ENCODE measurements at regions not wholly inside any gene's neighbourhood (a gene's known extent, or its start where the extent isn't known, plus 50 kb on each side); places are given as distances from the start of the nearest gene placed in this dataset.

GRCh38 chr10:59967079-59967478 lies 60.7 kb upstream of the CCDC6 start:
- H3K4me1 ChIP-seq: peaks cover 0 to 13% (median 0%) of the 10 kb centered on the region in 12 donors
- H3K27me3 ChIP-seq: no peaks in the 10 kb centered on the region
- H3K36me3 ChIP-seq: no peaks in the 10 kb centered on the region
- H3K4me3 ChIP-seq: no peak overlapping the region
- no peaks in the 10 kb centered on the region for H3K9me3 ChIP-seq
- no peak overlapping the region for H3K27ac ChIP-seq
- TF ChIP-seq POLR2A (IDR thresholded peaks at IDR 0.05) (no peak), CTCF (IDR thresholded peaks at IDR 0.05) (no peak)
- intact Hi-C loops (cut with DNase I): loop anchor here in 1 of 10 donors (10.0 kb wide), 1 partner anchor 58 kb away; no protein-coding TSS in a partner anchor
- no peak for ATAC-seq
- WGBS, 4 donors: 64 to 100% (median 78%) methylated on average over 1 to 2 of the region's 2 CpGs
- no peak for DNase-seq

- intact Hi-C loops (cut with DNase I): loop anchor here in 1 of 10 donors (10.0 kb wide), 1 partner anchor 59 kb away; no protein-coding TSS in a partner anchor
- H3K36me3 ChIP-seq: no peaks in the 10 kb centered on the region
- WGBS, 4 donors: 73 to 80% (median 75%) methylated on average over 6 of the region's 6 CpGs
- H3K27ac ChIP-seq: no peak overlapping the region
- no peaks in the 10 kb centered on the region for H3K27me3 ChIP-seq
- DNase-seq: no peak
- no peak for TF ChIP-seq POLR2A (IDR thresholded peaks at IDR 0.05)
- no peak for TF ChIP-seq CTCF (IDR thresholded peaks at IDR 0.05)
- peaks cover 0 to 8% (median 0%) of the 10 kb centered on the region in 12 donors for H3K4me1 ChIP-seq
- ATAC-seq: no peak
- no peak overlapping the region for H3K4me3 ChIP-seq
- H3K9me3 ChIP-seq: no peaks in the 10 kb centered on the region
These were observed 59.7 kb upstream of the CCDC6 start for GRCh38 chr10:59965899-59966650.

- DNase-seq (no peak), ATAC-seq (no peak)
- WGBS, 4 donors: 80 to 85% (median 83%) methylated on average over 4 of the region's 4 CpGs
- no peaks in the 10 kb centered on the region for H3K9me3 ChIP-seq
- no peaks in the 10 kb centered on the region for H3K27me3 ChIP-seq
- no peak overlapping the region for H3K4me3 ChIP-seq
- H3K36me3 ChIP-seq: no peaks in the 10 kb centered on the region
- TF ChIP-seq CTCF (IDR thresholded peaks at IDR 0.05) (no peak), POLR2A (IDR thresholded peaks at IDR 0.05) (no peak)
- peaks cover 0 to 6% (median 0%) of the 10 kb centered on the region in 12 donors for H3K4me1 ChIP-seq
- intact Hi-C loops (cut with DNase I): loop anchor here in 1 of 10 donors (10.0 kb wide), 1 partner anchor 62 kb away; no protein-coding TSS in a partner anchor
- H3K27ac ChIP-seq: no peak overlapping the region
These were observed 56.4 kb upstream of the CCDC6 start for GRCh38 chr10:59962756-59963155.

DNA sequence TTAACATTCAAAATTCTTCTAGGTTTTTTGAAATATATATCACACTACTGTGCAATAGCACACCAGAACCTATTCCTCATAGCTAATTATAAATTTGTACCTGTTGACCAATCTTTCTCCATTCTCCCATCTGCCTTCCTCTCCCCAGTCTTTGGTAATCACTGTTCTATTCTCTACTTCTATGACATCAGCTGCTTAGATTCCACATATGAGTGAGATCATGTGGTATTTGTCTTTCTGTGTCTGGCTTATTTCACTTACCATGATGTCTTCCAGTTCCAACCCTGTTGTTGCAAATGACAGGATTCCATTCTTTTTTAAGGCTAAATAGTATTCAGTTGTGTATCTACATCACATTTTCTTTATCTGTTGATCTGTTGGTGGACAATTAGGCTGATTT lies 54.4 kb upstream of the CCDC6 start:
- peak overlapping the region in 1 of 12 donors; percentile 26 for H3K27ac ChIP-seq
- H3K9me3 ChIP-seq: no peaks in the 10 kb centered on the region
- no peaks in the 10 kb centered on the region for H3K27me3 ChIP-seq
- ATAC-seq: peak; percentile 49 to 92 (median 82)
- DNase-seq: no peak
- no peaks in the 10 kb centered on the region for H3K36me3 ChIP-seq
- intact Hi-C loops (cut with DNase I): loop anchor here in 1 of 10 donors (10.0 kb wide), 1 partner anchor 64 kb away; no protein-coding TSS in a partner anchor
- TF ChIP-seq POLR2A (IDR thresholded peaks at IDR 0.05) (no peak), CTCF (IDR thresholded peaks at IDR 0.05) (no peak)
- H3K4me1 ChIP-seq: peaks cover 0 to 6% (median 0%) of the 10 kb centered on the region in 12 donors
- no peak overlapping the region for H3K4me3 ChIP-seq
